NT2/D1 (cell line): ENCODE measurements at regions not wholly inside any gene's neighbourhood (a gene's known extent, or its start where the extent isn't known, plus 50 kb on each side); places are given as distances from the start of the nearest gene placed in this dataset.
A peak's percentile ranks its signal among the peaks of the same experiment; 100 is the strongest.
"Not testable (repeated sequence)": the region's sequence is repeated elsewhere in the genome, so short reads cannot be mapped to it uniquely, and the experiment has no call there.

Experiments
- DNase-seq: peaks from one replicate; pipeline ENCODE4 v3.0.0-alpha.2; 2011; ENCODE audit warnings: low read depth, low spot score
- H3K27me3 ChIP-seq: 2 replicates; pipeline ENCODE4 v1.6.0; 2011; ENCODE audit warnings: mild to moderate bottlenecking; ENCODE audit not compliant: insufficient read length, insufficient read depth
- H3K36me3 ChIP-seq: 2 replicates; pipeline ENCODE4 v1.6.1; 2011; ENCODE audit warnings: mild to moderate bottlenecking, low read length, mixed read lengths; ENCODE audit not compliant: insufficient read depth, insufficient read length
- H3K4me1 ChIP-seq: 2 replicates; pipeline ENCODE4 v1.5.1; 2011; ENCODE audit not compliant: insufficient read depth, insufficient read length
- H3K4me3 ChIP-seq: 2 replicates; pipeline ENCODE4 v1.5.1; 2011; ENCODE audit warnings: low read depth; ENCODE audit not compliant: insufficient read length
- H3K9ac ChIP-seq: 2 replicates; pipeline ENCODE4 v1.6.0; 2011; ENCODE audit warnings: low read depth; ENCODE audit not compliant: insufficient read length
- H3K9me3 ChIP-seq: 2 replicates; pipeline ENCODE4 v1.5.1; 2011; ENCODE audit warnings: mild to moderate bottlenecking, low read length; ENCODE audit not compliant: insufficient read depth
- SUZ12 ChIP-seq: IDR thresholded peaks from 2 replicates; pipeline ENCODE4 v1.6.1; 2011; ENCODE audit not compliant: insufficient read length, insufficient read depth; ENCODE audit errors: extremely low read depth
- YY1 ChIP-seq: IDR thresholded peaks from 2 replicates; pipeline ENCODE4 v1.6.1; 2011; ENCODE audit not compliant: insufficient read length, insufficient read depth
- ZNF274 ChIP-seq: IDR thresholded peaks from 2 replicates; pipeline ENCODE4 v1.6.1; 2011; ENCODE audit warnings: mild to moderate bottlenecking, low read depth, low read length

DNA sequence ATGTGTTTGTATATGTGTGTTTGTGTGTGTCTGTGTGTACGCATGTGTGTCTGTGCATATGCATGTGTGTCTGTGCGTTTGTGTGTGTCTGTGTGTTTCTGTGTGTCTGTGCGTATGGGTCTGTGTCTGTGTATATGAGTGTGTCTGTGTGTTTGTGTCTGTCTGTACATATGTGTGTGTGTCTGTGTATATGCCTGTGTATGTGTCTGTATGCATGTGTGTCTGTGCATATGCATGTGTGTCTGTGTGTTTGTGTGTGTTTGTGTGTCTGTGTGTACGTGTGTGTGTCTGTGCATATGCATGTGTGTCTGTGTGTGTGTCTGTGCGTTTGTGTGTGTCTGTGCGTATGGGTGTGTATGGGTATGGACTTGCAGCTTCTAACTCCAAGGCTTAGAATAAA lies 174.0 kb upstream of the NOX3 start:
- no peak for DNase-seq
- Histone ChIP-seq H3K36me3 (no peaks in the 10 kb centered on the region), H3K9me3 (no peaks in the 10 kb centered on the region), H3K27me3 (no peaks in the 10 kb centered on the region), H3K4me3 (no peak overlapping the region), H3K4me1 (no peaks in the 10 kb centered on the region), H3K9ac (no peak overlapping the region)
- TF ChIP-seq YY1 (no peak), ZNF274 (no peak), SUZ12 (no peak)

- no peaks in the 10 kb centered on the region for H3K4me1 ChIP-seq
- H3K4me3 ChIP-seq: no peak overlapping the region
- no peaks in the 10 kb centered on the region for H3K27me3 ChIP-seq
- no peak for DNase-seq
- no peak overlapping the region for H3K9ac ChIP-seq
- H3K9me3 ChIP-seq: no peaks in the 10 kb centered on the region
- TF ChIP-seq ZNF274 (no peak), YY1 (no peak), SUZ12 (no peak)
- no peaks in the 10 kb centered on the region for H3K36me3 ChIP-seq
Measured at GRCh38 chr6:155628306-155628705, 172.7 kb upstream of the NOX3 start.

- H3K36me3 ChIP-seq: not testable (repeated sequence)
Measured at GRCh38 chr6:155627722-155628212, 172.1 kb upstream of the NOX3 start.

GRCh38 chr6:155623450-155624178 lies 168.0 kb upstream of the NOX3 start:
- peak; percentile 16 for DNase-seq
- H3K27me3 ChIP-seq: no peaks in the 10 kb centered on the region
- H3K4me3 ChIP-seq: no peak overlapping the region
- no peak overlapping the region for H3K9ac ChIP-seq
- H3K36me3 ChIP-seq: no peaks in the 10 kb centered on the region
- no peaks in the 10 kb centered on the region for H3K4me1 ChIP-seq
- H3K9me3 ChIP-seq: no peaks in the 10 kb centered on the region
- TF ChIP-seq YY1 (no peak), ZNF274 (no peak), SUZ12 (no peak)

More at GRCh38 chr6:155627722-155628212, 172.1 kb upstream of the NOX3 start:
- DNase-seq, H3K9ac ChIP-seq, H3K4me1 ChIP-seq, H3K9me3 ChIP-seq, H3K27me3 ChIP-seq, H3K4me3 ChIP-seq: not testable (repeated sequence)

DNA sequence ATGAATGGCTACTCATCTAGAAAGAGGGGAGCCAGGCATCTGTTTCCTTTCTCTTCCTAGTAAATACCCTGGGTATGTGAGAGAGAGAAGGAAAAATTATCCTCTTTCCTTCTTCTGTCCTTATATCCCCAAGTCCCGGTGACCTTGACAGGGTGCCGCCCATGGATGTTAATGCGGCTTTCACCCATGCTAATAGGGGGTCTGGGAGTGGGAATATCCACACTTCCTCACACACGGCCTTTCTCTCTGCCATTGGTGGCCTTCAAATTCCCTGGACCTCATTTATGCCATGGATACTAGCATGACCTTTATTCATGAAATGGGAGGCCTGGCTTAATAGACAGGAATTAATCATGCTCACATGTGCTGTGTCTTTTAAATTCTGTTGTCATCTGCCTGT lies 159.0 kb upstream of the NOX3 start:
- Histone ChIP-seq H3K9ac (no peak overlapping the region), H3K4me3 (no peak overlapping the region), H3K4me1 (no peaks in the 10 kb centered on the region), H3K36me3 (no peaks in the 10 kb centered on the region), H3K9me3 (peaks cover 58% of the 10 kb centered on the region), H3K27me3 (no peaks in the 10 kb centered on the region)
- TF ChIP-seq SUZ12: no peak
- TF ChIP-seq YY1: no peak
- TF ChIP-seq ZNF274: no peak
- no peak for DNase-seq

DNA sequence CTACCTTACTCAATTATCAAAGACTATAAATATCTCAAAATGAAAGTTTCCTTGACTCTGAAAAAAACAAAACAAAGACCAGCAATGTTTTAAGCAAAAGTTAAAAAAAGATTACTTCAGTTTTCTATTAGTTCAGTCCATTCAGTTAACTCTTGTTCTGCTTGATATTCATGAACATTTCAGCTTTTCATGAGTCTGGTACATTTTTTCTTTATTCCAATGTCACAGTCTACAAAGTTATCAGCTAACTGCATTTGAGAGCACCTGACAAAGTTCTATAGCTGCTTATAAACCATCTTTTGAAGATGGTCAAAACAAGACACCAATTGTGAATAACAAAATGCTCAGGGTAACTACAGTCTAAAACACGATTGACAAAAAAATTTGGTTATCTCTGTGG lies 156.1 kb upstream of the NOX3 start:
- DNase-seq: no peak
- no peaks in the 10 kb centered on the region for H3K27me3 ChIP-seq
- peaks cover 58% of the 10 kb centered on the region for H3K9me3 ChIP-seq
- H3K36me3 ChIP-seq: no peaks in the 10 kb centered on the region
- H3K4me3 ChIP-seq: no peak overlapping the region
- H3K9ac ChIP-seq: no peak overlapping the region
- no peak for TF ChIP-seq YY1
- no peak for TF ChIP-seq SUZ12
- TF ChIP-seq ZNF274: no peak
- H3K4me1 ChIP-seq: no peaks in the 10 kb centered on the region

GRCh38 chr6:155604991-155605390 lies 149.4 kb upstream of the NOX3 start:
- TF ChIP-seq YY1 (no peak), ZNF274 (no peak), SUZ12 (no peak)
- DNase-seq: no peak
- no peaks in the 10 kb centered on the region for H3K4me1 ChIP-seq
- no peaks in the 10 kb centered on the region for H3K9me3 ChIP-seq
- no peak overlapping the region for H3K4me3 ChIP-seq
- no peaks in the 10 kb centered on the region for H3K27me3 ChIP-seq
- H3K9ac ChIP-seq: no peak overlapping the region
- H3K36me3 ChIP-seq: no peaks in the 10 kb centered on the region

DNA sequence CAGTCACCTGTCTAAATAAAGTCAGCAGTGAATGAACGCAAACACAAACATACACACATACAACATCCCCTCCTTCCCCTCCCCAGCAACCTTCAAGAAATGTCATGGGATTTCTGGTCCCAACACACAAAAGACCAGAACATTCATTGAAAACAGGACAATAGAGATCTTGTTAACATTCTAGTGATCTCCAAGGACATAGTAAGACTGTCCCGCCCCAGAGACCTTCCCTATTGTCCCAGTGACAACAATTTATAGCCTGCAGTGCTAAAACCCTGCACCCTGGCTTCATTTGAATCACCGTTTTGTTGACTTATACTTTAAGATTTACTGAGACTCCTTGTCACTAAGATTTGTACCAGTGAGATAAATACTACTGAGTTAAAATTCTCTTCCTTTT lies 143.9 kb upstream of the NOX3 start:
- TF ChIP-seq SUZ12: no peak
- no peak for TF ChIP-seq ZNF274
- no peak for TF ChIP-seq YY1
- Histone ChIP-seq H3K27me3 (no peaks in the 10 kb centered on the region), H3K4me3 (no peak overlapping the region), H3K36me3 (no peaks in the 10 kb centered on the region), H3K9ac (no peak overlapping the region), H3K9me3 (peaks cover 6% of the 10 kb centered on the region; the same call in 1 of the 2 replicates), H3K4me1 (no peaks in the 10 kb centered on the region)
- no peak for DNase-seq
